ENCODE measurements at regions not wholly inside any gene's neighbourhood (a gene's known extent, or its start where the extent isn't known, plus 50 kb on each side); places are given as distances from the start of the nearest gene placed in this dataset.

DNA sequence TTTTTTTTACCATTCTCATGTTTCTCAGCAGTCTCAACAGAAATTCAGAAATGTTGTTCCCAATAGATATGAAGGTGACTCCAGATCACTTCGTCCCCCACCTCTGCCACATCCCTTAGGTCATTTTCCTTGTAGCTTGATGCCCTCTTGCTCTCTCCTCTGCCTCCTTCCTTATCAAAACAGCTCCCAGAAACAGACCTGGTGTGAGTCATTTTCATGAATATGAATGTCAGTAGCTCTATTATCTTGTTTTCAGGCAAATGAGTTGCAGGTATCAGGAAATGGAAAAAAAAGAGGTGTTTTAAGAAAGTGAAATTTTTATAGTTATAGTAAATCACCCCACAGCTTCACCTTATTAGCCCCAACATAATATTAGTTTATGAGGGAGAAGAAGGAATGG is 539.3 kb downstream of the SUCLA2 start:
- no peak for TF ChIP-seq GATA3 (IDR thresholded peaks at IDR 0.05; ENCODE audit: low read depth, low read length)
- no peak for TF ChIP-seq GATA2 (IDR thresholded peaks at IDR 0.05; ENCODE audit: low read depth, low read length)

DNA sequence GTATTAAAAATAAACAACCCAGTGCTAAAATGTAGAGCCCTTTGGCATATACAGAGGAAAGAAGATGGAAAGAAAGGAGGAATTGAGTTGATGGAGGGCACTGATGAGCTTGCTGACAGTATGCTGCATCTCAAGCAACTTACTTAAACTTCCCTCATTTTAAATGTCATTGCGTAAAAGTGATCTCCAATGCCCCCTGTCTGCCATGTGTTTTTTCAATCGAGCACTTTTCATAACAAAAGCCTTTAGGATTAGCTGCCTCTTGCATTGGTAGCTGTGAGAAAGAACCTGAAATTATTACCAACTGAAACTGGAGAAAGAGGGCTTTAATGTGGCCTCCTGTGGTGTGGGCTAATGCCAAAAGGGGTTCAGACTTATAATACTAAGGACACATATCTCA is 541.6 kb downstream of the SUCLA2 start:
- no peak for TF ChIP-seq GATA2 (IDR thresholded peaks at IDR 0.05; ENCODE audit: low read depth, low read length)
- TF ChIP-seq GATA3 (IDR thresholded peaks at IDR 0.05; ENCODE audit: low read depth, low read length): no peak

DNA sequence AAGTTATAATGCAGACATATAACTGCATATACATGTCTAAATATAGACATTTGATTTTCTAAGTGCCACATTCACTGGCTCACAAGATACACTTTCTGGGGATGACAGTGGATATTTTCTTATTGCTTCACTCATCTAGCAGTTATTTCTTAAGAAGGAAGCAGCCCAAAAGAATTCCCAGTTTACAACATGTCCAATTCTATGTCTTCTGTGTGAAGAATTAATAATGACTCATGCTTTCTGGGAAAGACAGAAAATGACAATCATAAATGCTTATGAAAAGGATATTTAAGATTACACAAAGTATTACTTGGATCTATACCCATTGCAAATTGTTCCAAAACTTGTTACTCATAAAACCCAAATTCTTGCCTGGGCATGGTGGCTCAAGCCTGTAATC is 543.4 kb downstream of the SUCLA2 start:
- TF ChIP-seq GATA3 (IDR thresholded peaks at IDR 0.05; ENCODE audit: low read depth, low read length): no peak
- TF ChIP-seq GATA2 (IDR thresholded peaks at IDR 0.05; ENCODE audit: low read depth, low read length): no peak

DNA sequence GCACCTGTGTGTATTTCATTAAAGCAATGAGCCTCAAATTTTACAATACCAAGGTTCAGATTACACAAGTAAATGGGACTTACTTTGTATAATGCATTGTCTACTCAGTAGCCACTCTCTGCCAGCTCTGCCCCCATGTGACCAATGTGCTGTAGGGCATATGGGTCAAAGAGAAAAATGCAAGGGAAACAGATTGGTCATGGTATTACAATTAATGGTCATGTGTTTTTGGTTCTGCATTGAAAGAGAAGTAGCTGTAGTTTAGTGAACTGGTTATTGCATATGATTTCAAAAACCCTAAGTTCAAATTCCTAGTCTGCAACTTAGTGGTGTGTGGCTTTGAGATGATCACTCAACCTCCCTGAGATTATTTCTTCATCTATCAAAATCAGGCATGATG is 545.4 kb downstream of the SUCLA2 start:
- TF ChIP-seq GATA3 (IDR thresholded peaks at IDR 0.05; ENCODE audit: low read depth, low read length): no peak
- no peak for TF ChIP-seq GATA2 (IDR thresholded peaks at IDR 0.05; ENCODE audit: low read depth, low read length)

DNA sequence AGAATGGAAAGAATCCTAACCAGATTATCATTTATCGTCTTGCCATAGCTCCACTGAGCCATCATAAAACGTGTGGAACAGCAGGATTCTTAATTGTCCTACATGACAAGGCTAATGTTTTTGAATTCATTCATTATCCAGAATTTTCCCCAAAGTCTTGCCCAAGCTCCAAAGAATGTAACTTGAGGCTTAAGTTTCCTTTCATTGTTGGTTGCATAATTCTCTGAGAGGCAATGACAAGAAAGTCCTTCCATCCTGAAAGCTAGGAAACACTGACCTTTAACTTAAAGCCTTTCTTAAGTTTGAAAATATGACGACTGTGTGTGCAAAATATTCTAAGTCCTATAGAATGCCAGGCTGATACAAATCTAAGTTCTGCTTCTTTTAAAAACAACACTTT is 546.1 kb downstream of the SUCLA2 start:
- TF ChIP-seq GATA3 (IDR thresholded peaks at IDR 0.05; ENCODE audit: low read depth, low read length) (no peak), GATA2 (IDR thresholded peaks at IDR 0.05; ENCODE audit: low read depth, low read length) (no peak)

DNA sequence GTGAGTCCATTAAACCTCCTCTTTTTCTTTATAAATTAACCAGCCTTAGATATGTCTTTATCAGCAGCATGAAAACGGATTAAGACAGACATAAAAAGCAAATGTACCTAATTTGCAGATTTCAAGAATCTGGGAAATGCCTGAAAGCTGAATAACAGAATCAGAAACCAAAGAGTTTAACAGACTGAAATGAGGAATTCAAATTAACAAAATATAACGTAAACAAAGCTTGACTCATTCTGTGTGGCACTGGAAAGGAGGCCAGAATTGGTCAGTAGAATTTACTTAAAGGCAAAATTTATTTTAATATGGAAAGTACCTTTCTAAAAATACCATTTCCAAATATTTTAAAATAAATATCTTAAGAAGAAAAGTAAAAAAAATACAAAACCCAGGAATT is 540.6 kb upstream of the HTR2A start:
- TF ChIP-seq GATA2 (IDR thresholded peaks at IDR 0.05; ENCODE audit: low read depth, low read length) (no peak), GATA3 (IDR thresholded peaks at IDR 0.05; ENCODE audit: low read depth, low read length) (no peak)

DNA sequence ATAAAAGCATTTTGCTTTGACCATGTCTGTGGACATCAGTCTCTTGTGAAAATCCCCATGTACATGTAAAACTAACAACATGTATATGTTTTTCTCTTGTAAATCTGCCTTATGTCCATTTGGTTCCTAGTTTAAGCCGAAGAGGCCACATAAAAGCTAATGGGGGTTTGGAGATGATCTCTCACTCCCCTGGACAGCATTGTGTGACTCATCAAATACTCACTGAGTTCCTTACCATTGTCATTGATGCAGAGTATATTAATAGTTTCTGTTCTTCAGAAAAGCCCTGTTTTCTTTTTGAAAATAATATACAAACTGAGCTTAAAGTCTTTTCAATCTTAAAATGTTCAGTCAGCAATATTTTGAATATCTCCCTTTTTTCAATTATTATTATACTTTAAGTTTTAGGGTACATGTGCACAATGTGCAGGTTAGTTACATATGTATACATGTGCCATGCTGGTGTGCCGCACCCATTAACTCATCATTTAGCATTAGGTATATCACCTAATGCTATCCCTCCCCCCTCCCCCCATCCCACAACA is 536.7 kb upstream of the HTR2A start:
- no peak for TF ChIP-seq GATA2 (IDR thresholded peaks at IDR 0.05; ENCODE audit: low read depth, low read length)
- TF ChIP-seq GATA3 (IDR thresholded peaks at IDR 0.05; ENCODE audit: low read depth, low read length): no peak

DNA sequence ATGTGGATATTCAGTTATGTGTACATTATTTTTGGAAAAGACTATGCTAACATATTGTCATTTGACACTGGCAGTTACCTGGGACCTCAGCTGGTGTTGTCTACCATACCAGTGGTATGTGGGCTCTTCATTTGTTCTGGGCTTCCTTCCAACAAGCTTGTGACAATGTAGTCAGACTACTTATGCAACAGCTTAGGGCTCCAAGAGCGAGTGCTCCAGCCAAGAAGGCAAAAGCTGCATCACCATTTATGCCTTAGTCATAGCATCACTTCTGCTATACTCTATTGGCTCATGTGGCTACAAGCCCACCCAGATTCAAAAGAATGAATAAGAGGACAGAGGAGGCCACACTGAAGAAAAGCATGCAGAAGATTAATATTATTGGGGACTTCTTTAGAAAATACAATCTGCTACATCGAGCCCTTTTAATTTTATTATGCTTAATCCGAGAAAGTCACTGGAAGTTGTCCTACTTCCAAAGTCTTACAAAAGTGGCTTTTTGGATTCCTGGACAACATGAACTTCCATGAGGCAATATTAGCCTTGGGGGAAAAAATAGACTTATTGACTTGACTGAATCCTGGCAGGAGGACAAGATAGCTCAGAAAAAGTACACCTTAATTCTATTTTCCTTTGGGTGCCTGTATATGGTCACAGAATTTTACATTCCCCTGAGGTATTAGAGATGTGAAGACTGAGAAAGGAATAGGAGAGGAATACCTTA is 529.4 kb upstream of the HTR2A start:
- no peak for TF ChIP-seq GATA2 (IDR thresholded peaks at IDR 0.05; ENCODE audit: low read depth, low read length)
- no peak for TF ChIP-seq GATA3 (IDR thresholded peaks at IDR 0.05; ENCODE audit: low read depth, low read length)

DNA sequence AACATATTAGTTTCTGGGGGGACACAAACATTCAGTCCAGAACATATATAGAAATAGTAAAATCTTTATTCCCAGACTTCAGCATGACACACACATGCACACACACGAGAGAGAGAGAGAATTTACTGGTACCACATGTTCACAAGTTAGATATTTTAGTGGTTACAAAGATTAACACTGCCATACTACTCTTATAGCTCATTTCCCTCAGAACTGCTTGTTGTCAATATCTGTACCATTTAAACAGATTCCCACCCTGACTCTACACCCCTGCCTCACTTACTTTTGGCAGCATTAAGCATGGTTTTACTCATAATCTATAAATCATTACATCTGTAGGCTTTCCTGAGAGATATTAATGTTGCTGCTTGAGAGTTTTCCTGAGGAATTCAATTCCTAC is 524.7 kb upstream of the HTR2A start:
- TF ChIP-seq GATA3 (IDR thresholded peaks at IDR 0.05; ENCODE audit: low read depth, low read length) (no peak), GATA2 (IDR thresholded peaks at IDR 0.05; ENCODE audit: low read depth, low read length) (no peak)

DNA sequence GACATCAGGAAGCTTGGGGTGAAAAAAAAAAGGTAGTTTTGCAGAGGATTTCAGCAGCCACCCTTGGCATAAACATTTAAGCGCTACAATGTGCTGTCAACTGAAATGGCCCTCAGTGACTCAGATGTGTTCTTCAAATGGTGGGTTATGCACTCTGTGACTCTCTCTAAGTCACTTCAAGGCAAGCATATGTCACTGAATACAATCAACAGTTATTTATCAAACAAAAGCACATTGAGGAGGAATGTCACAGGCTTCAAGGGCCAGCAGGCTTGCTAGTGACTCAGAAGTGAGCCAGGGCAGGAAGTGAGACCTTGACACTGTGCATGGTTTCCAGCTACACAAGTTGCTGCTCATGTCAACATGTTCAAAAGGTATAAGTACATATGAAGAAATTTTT is 523.7 kb upstream of the HTR2A start:
- no peak for TF ChIP-seq GATA2 (IDR thresholded peaks at IDR 0.05; ENCODE audit: low read depth, low read length)
- TF ChIP-seq GATA3 (IDR thresholded peaks at IDR 0.05; ENCODE audit: low read depth, low read length): no peak

DNA sequence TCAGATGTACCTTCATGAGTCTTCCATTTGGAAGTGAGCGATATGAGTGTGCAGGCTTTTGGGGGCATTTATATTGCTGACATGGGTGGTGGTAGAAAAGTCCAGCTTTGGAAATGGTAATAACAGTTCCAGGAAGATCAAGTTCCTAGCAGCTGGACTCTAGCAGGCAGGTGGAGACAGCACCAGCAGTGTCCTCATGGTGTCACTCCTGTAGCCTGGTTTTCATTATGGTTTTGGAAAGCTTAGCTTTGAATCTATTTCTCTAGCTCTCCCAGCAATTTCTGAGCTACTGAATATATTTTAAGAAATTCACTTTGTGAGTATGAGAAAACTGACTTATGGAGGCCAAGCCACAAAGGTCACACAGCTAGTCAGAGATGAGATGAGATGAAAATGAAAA is 523.2 kb upstream of the HTR2A start:
- no peak for TF ChIP-seq GATA2 (IDR thresholded peaks at IDR 0.05; ENCODE audit: low read depth, low read length)

DNA sequence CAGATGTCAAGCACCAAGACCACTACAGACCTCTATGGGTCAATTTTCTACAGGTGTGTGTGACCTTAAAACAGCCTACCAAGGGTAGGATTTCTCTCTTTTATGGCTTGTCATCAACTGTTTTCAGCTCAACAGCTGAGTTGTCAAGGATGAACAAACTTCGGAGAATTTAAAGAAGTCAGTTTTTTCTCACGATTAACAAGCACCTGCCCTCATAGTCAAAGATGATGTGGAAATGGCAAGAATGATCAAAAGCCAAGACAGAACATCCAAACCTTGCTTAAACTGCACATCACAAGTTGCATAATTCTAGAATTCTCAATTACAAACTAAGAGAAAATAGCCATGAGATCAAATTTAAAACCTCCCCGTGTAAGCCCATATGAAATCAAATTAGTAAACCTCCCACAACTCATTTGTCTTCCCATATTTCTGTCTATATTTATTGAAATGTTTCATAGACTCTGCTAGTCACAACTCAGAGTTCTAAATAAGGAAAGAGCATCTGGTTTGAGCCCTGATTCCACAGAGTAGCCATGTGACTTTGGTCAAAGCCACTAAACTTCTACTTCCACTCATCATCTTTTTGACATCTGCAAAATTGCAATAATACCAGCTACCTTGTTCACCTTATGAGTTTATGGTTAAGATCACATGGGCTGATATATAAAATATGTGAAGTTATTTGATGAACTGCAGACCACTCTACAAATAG is 521.5 kb upstream of the HTR2A start:
- TF ChIP-seq GATA3 (IDR thresholded peaks at IDR 0.05; ENCODE audit: low read depth, low read length): no peak
- TF ChIP-seq GATA2 (IDR thresholded peaks at IDR 0.05; ENCODE audit: low read depth, low read length): no peak

DNA sequence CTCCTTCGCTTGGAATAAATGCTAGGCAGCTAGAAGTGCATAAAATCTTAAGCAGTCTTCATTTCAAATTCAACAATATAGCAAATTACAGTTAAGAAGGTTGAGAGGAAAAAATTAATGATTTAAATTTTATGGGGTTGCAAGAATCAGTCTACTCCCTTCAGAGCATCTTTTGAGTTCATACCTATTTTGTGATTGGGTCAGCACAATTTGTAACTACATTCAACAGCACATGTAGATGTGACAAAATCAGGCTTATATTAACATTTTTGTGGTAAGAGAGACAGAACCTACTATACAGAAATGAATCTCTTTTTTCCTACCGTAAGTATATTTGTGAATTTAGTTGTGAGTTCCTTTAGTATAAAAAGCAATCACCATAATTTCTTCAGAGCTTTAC is 520.6 kb upstream of the HTR2A start:
- no peak for TF ChIP-seq GATA3 (IDR thresholded peaks at IDR 0.05; ENCODE audit: low read depth, low read length)
- no peak for TF ChIP-seq GATA2 (IDR thresholded peaks at IDR 0.05; ENCODE audit: low read depth, low read length)

DNA sequence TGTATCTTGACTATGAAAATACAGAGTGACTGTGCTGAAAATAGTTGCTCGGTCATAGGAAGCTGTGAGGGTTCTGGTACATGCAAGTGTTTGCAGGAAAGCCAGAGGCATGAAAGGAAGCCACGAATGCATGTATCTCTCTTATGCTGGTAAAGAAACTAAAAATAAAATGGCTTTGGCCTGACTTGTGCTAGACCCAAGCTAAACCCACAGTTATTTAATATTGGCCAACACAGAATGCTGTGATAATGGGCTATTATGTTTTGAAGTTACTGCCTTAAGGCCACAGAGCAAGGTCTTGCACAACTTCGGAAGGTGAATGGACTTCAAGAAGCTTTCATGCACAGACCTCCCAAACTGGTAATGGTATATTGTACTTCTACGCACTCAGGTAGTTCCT is 518.2 kb upstream of the HTR2A start:
- no peak for TF ChIP-seq GATA3 (IDR thresholded peaks at IDR 0.05; ENCODE audit: low read depth, low read length)
- TF ChIP-seq GATA2 (IDR thresholded peaks at IDR 0.05; ENCODE audit: low read depth, low read length): no peak

DNA sequence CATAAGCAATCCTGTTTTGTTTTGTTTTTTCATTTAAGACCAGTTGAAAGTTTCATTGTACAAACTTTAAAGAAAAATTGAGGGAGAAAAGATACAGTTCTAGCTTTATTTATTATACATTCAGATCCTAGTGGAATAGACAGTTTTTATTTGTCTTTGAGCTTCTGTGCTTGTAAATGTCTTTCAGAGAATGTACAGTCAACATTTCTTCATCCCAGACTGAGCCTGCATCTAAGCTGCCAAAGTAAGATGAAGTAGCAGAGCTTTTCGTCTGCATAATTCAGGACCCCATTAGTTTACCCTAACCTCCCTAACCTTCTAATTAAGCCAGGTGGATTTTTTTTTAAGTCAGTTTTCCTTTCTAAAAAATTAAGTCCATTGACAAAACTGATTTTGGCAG is 516.7 kb upstream of the HTR2A start:
- no peak for TF ChIP-seq GATA2 (IDR thresholded peaks at IDR 0.05; ENCODE audit: low read depth, low read length)
- TF ChIP-seq GATA3 (IDR thresholded peaks at IDR 0.05; ENCODE audit: low read depth, low read length): no peak
